LHCN-M2 (cell line): ENCODE measurements at regions not wholly inside any gene's neighbourhood (a gene's known extent, or its start where the extent isn't known, plus 50 kb on each side); places are given as distances from the start of the nearest gene placed in this dataset.

ENCODE experiments used
- DNase-seq: peaks from one replicate; pipeline ENCODE4 v3.0.0-alpha.2; 2012; ENCODE audit warnings: low read depth

DNA sequence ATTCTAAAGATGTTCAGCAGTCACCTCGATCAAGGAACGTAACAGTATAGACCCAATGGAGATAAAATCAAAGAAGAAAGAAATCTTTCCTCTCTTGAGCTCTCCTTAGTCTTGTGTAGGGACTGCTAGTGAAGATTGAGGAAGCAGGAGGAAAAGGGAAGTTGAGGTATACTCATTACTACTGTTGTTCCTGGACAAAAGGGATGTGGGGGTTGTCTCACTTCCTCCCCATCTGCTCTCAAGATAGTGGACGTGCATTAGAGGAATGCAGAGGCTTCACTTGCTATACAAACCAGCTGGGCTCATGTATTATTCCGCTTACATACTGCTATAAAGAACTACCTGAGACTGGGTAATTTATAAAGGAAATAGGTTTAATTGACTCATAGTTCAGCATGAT lies 208.9 kb upstream of the ARHGEF9 start:
- DNase-seq: no peak

- no peak for DNase-seq
Measured at GRCh38 chrX:63985906-63986305, 200.9 kb upstream of the ARHGEF9 start.

DNA sequence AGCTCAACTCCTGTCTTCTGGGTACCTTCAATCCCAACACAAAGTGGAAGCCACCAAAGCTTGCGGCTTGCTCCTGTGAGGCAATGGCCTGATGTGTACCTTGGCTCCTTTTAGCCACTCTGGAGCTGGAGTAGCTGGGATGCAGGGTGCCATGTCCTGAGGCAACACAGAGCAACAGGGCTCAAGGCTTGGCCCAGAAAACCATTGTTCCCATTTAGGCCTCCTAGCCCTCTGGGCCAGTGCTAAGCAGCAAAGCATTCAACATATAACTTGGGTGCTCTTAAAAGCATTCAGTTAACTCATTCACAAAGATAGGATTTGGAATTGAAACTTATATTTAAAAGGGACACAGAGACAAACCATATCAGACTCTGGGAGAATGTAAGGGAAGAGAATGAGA lies 194.5 kb upstream of the ARHGEF9 start:
- no peak for DNase-seq

DNA sequence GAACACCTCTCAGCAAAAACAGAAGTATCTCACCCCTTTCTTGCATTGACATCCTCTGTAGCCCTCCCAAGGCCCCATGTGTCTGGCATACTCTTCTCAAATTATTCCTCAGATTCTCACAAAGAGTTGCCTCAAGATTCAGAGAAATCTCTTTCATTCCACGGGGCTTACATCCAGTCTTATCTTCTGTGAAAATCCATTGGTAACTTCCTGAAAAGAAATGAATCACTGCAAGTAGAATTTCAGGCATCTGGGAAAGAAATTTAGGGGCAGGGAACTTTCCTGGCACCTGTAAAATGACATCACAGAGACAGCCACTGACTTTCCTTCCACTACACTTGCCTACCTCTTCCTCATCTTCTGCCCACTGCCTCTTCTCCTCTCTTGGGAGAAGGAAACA lies 182.5 kb upstream of the ARHGEF9 start:
- DNase-seq: no peak

DNA sequence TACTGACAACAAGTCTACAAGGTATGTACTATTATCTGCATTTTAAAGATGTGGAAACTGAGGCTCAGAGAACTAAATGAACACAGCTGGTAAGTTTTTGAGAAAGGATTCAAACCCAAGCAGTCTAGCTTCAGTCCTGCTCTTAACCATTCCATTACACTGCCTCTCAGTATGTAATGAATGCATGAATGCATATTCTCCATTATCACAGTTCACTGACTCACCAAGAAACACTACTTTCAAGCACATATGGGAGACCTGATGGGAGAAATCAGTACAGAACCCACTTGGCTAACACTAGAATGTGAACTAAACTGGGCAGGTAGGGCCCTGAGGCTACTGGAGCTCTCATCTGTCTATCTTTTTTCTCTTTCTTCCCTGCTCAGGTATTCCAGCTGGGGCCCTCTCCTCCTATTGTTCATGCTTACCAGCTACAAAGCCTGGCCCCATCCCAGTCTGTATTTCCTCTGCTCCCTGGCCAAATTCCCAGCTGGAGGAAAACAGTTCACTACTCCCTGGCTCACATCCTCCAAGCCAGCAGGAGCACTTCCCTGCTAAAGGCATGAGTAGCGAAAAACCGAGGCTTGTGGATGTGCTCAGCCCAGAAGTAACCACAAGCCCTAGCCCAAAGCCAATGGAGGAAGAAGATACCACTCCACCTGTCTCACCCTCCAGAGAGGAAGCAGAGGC lies 178.2 kb upstream of the ARHGEF9 start:
- DNase-seq: no peak

DNA sequence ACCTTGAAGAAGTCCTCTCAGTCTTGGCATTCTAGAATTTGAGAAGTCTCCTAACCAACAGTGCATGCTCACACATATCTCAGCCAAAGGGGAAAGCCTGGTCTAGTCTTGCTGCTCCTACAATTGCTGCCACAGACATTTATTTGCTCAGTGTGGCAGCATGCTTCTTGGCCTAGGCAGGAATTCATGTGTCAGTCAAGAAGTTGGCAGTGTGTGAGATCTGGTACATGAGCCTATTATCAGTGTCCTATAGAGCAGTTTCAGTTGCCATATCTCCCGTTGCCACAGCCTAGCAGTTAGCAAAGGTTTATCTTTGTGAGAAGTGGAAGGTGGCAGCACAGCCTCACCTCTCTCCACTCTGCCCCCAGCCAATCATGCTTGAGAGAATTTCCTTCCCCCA lies 176.9 kb upstream of the ARHGEF9 start:
- DNase-seq: no peak

GRCh38 chrX:63959975-63960374 lies 175.0 kb upstream of the ARHGEF9 start:
- no peak for DNase-seq

GRCh38 chrX:63958134-63958865 lies 173.3 kb upstream of the ARHGEF9 start:
- no peak for DNase-seq

- DNase-seq: no peak
Measured at GRCh38 chrX:63935835-63936234, 150.8 kb upstream of the ARHGEF9 start.

DNA sequence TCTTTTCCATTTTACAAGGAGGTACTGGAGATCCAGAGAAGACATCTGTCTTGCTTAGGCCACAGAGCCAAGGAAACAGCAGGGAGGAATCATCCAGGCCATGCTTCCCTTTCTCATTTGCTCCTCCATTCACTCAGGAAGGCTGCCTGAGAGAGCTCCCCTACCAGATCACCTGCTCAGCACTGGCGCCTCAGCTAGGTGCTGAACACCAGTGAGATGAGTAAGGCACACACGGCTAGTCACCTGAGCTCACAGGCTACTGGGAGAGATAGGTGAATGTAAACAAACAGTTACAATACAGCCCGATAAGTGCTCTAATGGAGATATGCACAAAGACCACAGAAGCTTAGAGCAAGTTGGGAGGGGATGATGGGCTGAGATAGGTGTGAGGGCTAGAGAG lies 149.8 kb upstream of the ARHGEF9 start:
- DNase-seq: no peak

DNA sequence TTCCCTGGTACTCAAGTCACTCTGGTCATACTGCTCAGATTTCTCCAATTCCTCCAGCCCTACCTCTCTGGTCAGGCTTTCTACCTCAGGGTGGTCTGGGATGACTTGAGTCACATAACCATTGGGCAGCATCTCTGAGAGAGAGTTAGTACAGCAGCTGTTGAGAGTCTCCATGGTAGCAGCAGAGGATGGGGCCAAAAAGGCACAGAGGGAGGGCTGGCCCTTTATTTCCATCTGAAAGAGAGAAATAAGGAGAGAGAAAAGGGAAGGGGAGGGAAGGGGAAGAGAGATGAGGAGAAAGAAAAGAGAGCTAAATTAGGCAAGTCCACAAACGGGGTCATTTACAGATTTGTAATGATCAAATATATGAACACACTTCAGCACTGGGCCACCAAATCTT lies 149.1 kb upstream of the ARHGEF9 start:
- no peak for DNase-seq

DNA sequence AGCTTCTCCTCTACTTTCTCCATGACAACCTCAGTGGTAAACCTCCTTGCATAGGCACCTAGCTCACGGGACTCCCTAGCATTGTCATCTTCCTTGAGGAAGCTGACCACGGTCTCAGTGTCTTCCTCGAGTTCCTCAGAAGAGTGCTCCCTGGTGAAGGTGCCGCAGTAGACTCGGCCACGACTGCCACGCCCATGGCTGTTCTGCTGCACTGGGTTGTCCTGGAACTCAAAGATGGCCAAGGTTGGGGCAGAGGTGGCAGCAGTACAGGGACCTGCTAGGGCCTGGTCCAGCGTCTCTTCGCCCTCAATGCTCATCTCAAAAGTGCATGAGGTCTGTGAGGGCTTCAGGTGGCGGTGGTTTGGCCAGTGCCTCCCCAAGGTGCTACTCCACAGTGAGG lies 147.9 kb upstream of the ARHGEF9 start:
- no peak for DNase-seq

GRCh38 chrX:63932006-63932405 lies 147.0 kb upstream of the ARHGEF9 start:
- no peak for DNase-seq

DNA sequence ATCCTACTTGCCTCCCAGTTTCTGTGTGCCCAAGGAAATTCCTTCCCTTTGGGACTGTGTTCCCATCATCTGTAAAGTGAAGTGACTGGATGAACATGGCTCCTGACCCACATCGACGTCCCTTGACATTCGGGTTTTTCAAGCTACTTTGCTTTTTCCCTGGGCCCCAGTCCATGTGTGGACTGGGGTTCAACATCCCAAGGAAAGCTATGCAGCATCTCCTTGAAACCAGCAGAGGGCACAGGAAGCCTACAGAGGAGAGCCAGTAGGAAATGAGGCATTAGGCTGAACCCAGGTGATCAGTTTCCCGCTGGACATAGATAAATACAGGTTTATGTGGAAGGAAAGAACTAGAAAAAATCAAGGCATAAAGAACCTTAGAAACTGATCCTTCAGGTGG lies 145.1 kb upstream of the ARHGEF9 start:
- no peak for DNase-seq

GRCh38 chrX:63929608-63930007 lies 144.6 kb upstream of the ARHGEF9 start:
- DNase-seq: no peak

DNA sequence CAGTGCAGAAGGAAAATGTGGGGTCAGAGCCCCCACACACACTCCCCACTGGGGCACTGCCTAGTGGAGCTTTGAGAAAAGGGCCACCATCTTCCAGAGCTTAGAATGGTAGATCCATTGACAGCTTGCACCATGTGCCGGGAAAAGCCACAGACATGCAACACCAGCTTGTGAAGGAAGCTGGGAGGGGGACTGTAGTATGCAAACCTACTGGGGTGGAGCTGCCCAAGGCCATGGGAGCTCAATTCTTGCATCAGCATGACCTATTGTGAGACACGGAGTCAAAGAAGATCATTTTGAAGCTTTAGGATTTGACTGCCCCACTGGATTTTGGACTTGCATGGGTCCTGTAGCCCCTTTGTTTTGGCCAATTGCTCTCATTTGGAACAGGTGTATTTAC lies 142.8 kb upstream of the ARHGEF9 start:
- no peak for DNase-seq

GRCh38 chrX:63922221-63922620 lies 137.2 kb upstream of the ARHGEF9 start:
- peak; percentile 26 for DNase-seq

DNA sequence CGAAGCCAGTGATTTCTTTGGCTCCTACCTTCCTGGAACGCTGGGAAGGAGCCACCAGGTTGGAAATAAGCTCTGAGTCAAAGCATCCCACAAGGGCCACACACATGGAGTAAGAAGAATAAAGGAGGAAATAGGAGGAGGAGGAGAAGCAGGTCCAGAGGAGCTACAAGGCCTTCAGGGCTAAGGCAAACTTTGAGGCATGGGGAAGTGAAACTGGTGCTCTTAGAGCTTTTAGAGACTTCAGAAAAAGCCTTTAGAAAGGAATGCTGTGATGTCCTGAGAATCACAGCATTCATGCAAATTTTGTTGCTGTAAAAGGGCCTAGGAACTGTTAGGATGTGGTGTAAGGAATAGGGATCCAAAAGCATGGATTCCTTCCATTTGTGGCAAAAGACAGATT lies 135.9 kb upstream of the ARHGEF9 start:
- DNase-seq: no peak

DNA sequence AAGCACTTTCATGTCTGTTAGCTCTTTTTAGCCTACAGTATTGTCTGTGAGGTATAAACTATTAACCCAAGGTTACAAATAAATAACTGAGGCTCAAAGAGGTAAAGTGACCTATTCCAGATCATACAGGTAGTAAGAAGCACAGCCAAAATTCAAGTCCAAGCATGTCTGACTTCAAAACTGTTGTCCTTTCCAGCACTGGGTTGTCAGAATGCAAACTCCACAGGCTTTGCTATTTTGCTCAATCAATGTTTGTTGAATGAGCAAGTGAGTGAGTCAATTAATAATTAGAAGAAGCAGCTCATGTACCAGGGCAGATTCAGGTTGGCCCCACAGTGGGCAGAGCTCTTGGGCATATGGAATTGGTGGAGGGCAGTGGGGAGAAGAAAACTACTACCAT lies 134.1 kb upstream of the ARHGEF9 start:
- no peak for DNase-seq

GRCh38 chrX:63918611-63919010 lies 133.6 kb upstream of the ARHGEF9 start:
- peak; percentile 42 for DNase-seq

GRCh38 chrX:63917296-63917695 lies 132.3 kb upstream of the ARHGEF9 start:
- DNase-seq: no peak

DNA sequence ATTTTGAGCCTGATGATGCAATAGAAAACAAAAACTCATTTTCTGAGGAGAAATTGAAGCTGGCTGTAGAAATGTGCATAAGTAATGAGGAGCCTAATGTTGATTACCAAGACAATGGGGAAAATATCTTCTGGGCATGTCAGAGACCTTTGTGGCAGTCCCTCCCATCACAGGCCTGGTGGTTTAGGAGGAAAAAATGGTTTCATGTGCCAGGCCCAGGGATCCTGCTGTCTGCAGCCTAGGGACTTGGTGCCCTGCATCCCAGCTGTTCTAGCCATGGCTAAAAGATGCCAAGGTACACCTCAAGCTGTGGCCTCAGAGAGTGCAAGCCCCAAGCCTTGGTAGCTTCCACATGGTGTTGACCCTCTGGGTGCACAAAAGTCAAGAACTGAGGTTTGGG lies 128.7 kb upstream of the ARHGEF9 start:
- DNase-seq: no peak

DNA sequence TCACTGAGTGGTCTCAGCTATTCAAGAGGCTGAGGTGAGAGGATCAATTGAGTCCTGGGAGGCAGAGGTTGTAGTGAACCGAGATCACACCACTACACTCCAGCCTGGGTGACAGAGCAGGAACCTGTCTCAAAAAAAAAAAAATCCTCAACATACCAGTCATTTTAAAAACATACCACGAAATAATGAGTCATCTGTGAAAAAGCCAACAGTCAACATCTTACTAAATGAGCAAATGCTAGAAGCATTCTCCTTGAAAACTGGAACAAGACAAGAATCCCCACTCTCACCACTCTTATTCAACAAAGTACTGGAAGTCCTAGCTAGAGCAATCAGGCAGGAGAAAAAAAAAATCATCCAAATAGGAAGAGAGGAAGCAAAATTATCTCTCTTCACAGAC lies 104.0 kb upstream of the ARHGEF9 start:
- peak; percentile 65 for DNase-seq
